ENCODE measurements at regions not wholly inside any gene's neighbourhood (a gene's known extent, or its start where the extent isn't known, plus 50 kb on each side); places are given as distances from the start of the nearest gene placed in this dataset.

- DNase-seq (ENCODE audit: low spot score): no peak
- no peak for TF ChIP-seq CTCF (IDR thresholded peaks at IDR 0.05)
- Histone ChIP-seq H3K27ac (no peak overlapping the region), H3K4me3 (no peak overlapping the region)
Measured at GRCh38 chr4:14046642-14047041, 419.1 kb upstream of the BOD1L1 start.

GRCh38 chr4:14047840-14048239 lies 420.3 kb upstream of the BOD1L1 start:
- TF ChIP-seq CTCF (IDR thresholded peaks at IDR 0.05): no peak
- DNase-seq (ENCODE audit: low spot score): no peak
- Histone ChIP-seq H3K4me3 (no peak overlapping the region), H3K27ac (no peak overlapping the region)

- DNase-seq (ENCODE audit: low spot score): no peak
- no peak for TF ChIP-seq CTCF (IDR thresholded peaks at IDR 0.05)
- Histone ChIP-seq H3K4me3 (no peak overlapping the region), H3K27ac (no peak overlapping the region)
Measured at GRCh38 chr4:14049946-14050345, 422.4 kb upstream of the BOD1L1 start.

GRCh38 chr4:14053291-14053690 lies 425.8 kb upstream of the BOD1L1 start:
- no peak overlapping the region for H3K27ac ChIP-seq
- H3K4me3 ChIP-seq: no peak overlapping the region
- DNase-seq (ENCODE audit: low spot score): no peak
- TF ChIP-seq CTCF (IDR thresholded peaks at IDR 0.05): no peak

GRCh38 chr4:14054391-14054790 lies 426.9 kb upstream of the BOD1L1 start:
- TF ChIP-seq CTCF (IDR thresholded peaks at IDR 0.05): no peak
- no peak overlapping the region for H3K27ac ChIP-seq
- H3K4me3 ChIP-seq: no peak overlapping the region
- DNase-seq (ENCODE audit: low spot score): no peak

GRCh38 chr4:14059006-14059405 lies 431.5 kb upstream of the BOD1L1 start:
- no peak for TF ChIP-seq CTCF (IDR thresholded peaks at IDR 0.05)
- Histone ChIP-seq H3K27ac (no peak overlapping the region), H3K4me3 (no peak overlapping the region)
- DNase-seq (ENCODE audit: low spot score): no peak

GRCh38 chr4:14064984-14065383 lies 437.5 kb upstream of the BOD1L1 start:
- Histone ChIP-seq H3K27ac (no peak overlapping the region), H3K4me3 (no peak overlapping the region)
- DNase-seq (ENCODE audit: low spot score): no peak
- TF ChIP-seq CTCF (IDR thresholded peaks at IDR 0.05): no peak

All from coronary artery (tissue), 2 donors.